ENCODE measurements at regions not wholly inside any gene's neighbourhood (a gene's known extent, or its start where the extent isn't known, plus 50 kb on each side); places are given as distances from the start of the nearest gene placed in this dataset.

- no peak for TF ChIP-seq GATA2 (IDR thresholded peaks at IDR 0.05; ENCODE audit: insufficient read depth, insufficient read length, low read depth, low read length)
- TF ChIP-seq EZH2 (IDR thresholded peaks at IDR 0.05; ENCODE audit: borderline replicate concordance, low read depth, low read length, severe bottlenecking), result no peak
- no peak for TF ChIP-seq MAX (IDR thresholded peaks at IDR 0.05; ENCODE audit: insufficient read depth, insufficient read length)
- TF ChIP-seq CTCF (IDR thresholded peaks at IDR 0.05; ENCODE audit: extremely low read depth in 1 of 2, insufficient read depth in 1 of 2, low read depth in 1 of 2, low read length in 2 of 2), result no peak
- TF ChIP-seq POLR2AphosphoS5 (IDR thresholded peaks at IDR 0.05; ENCODE audit: insufficient read depth, low read depth, low read length), result no peak
- TF ChIP-seq POLR2A (IDR thresholded peaks at IDR 0.05; ENCODE audit: low read depth, low read length), result no peak
- TF ChIP-seq JUN (IDR thresholded peaks at IDR 0.05; ENCODE audit: borderline replicate concordance, insufficient read depth, insufficient read length, low read depth), result no peak
- TF ChIP-seq MYC (IDR thresholded peaks at IDR 0.05; ENCODE audit: low read depth, low read length), result no peak
- TF ChIP-seq FOS (IDR thresholded peaks at IDR 0.05; ENCODE audit: borderline replicate concordance, insufficient read depth, low read length), result no peak
- no peaks in the 10 kb centered on the region for H4K20me1 ChIP-seq (replicated peaks; ENCODE audit: control insufficient read depth, extremely low read depth, insufficient read depth, low read length)
- no peak overlapping the region for H3K4me2 ChIP-seq (ENCODE audit: insufficient read depth, low read length)
- no peaks in the 10 kb centered on the region for H3K9me1 ChIP-seq (replicated peaks; ENCODE audit: control insufficient read depth, extremely low read depth, insufficient read depth, low read length)
- no peaks in the 10 kb centered on the region for H3K79me2 ChIP-seq (ENCODE audit: control insufficient read depth, insufficient read depth, low read length)
- POLR2A ChIA-PET, result no interaction called here
- BruUV-seq (replicated peaks), result no TSS peak
- H3K9ac ChIP-seq (replicated peaks; ENCODE audit: extremely low read depth, insufficient read depth, low read length), result no peak overlapping the region
- no peak overlapping the region for H3K27ac ChIP-seq (ENCODE audit: insufficient read depth, low read depth, low read length)
- dilution Hi-C loops (cut with MboI; ENCODE audit: extremely low pct_ligation_motif_present, low sequenced_read_pairs), result no loop called here
- no peak overlapping the region for H2AFZ ChIP-seq (ENCODE audit: low read depth, low read length)
- no peaks in the 10 kb centered on the region for H3K36me3 ChIP-seq (ENCODE audit: control insufficient read depth in 2 of 2, extremely low read depth in 1 of 2, insufficient read depth in 2 of 2, low read length in 2 of 2)
- DNase-seq (ENCODE audit: low read depth, low spot score), result no peak
- CTCF ChIA-PET, result interaction anchor here (0.6 to 1.3 kb wide), 2 partner anchors 159 to 368 kb away, joined by 3 read pairs; no protein-coding TSS in a partner anchor
- no peaks in the 10 kb centered on the region for H3K4me1 ChIP-seq (ENCODE audit: control insufficient read depth, extremely low read depth, insufficient read depth, low read length)
- no peaks in the 10 kb centered on the region for H3K27me3 ChIP-seq (ENCODE audit: control insufficient read depth in 2 of 2, insufficient read depth in 2 of 2, low read length in 2 of 2)
- intact Hi-C loops (cut with micrococcal nuclease), result no loop called here
- no peak overlapping the region for H3K4me3 ChIP-seq (replicated peaks in 1 of 3; ENCODE audit: insufficient read depth in 1 of 3, low read depth in 1 of 3, low read length in 3 of 3)
- no peaks in the 10 kb centered on the region for H3K9me3 ChIP-seq (replicated peaks; ENCODE audit: control insufficient read depth, insufficient read depth, low read length)
- FAIRE-seq, result no peak
Observed at GRCh38 chr2:18009891-18010290, 131.4 kb downstream of the KCNS3 start.

Data from endothelial cell of umbilical vein (primary cell).